ENCODE measurements at regions not wholly inside any gene's neighbourhood (a gene's known extent, or its start where the extent isn't known, plus 50 kb on each side); places are given as distances from the start of the nearest gene placed in this dataset.

DNA sequence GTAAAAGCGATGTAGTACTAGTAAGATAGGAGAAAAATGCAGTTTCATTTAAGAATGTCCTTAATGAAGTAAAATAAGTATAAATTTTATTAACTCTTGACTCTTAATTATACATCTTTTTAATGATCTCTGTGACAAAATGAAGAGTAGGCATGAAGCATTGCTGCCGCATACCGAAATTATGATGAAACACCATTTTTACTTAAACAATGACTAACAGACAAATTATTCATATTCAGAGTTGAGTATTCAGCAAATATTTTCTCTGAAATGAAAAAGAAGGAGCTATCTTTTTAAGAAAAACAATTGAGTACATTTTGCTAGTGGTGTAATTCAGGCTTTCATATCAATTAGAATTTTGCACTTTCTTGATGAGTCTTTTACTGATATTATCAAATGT, 150.6 kb upstream of the DOCK10 start:
- TF ChIP-seq, protein P1, sequence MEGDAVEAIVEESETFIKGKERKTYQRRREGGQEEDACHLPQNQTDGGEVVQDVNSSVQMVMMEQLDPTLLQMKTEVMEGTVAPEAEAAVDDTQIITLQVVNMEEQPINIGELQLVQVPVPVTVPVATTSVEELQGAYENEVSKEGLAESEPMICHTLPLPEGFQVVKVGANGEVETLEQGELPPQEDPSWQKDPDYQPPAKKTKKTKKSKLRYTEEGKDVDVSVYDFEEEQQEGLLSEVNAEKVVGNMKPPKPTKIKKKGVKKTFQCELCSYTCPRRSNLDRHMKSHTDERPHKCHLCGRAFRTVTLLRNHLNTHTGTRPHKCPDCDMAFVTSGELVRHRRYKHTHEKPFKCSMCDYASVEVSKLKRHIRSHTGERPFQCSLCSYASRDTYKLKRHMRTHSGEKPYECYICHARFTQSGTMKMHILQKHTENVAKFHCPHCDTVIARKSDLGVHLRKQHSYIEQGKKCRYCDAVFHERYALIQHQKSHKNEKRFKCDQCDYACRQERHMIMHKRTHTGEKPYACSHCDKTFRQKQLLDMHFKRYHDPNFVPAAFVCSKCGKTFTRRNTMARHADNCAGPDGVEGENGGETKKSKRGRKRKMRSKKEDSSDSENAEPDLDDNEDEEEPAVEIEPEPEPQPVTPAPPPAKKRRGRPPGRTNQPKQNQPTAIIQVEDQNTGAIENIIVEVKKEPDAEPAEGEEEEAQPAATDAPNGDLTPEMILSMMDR (IDR thresholded peaks at IDR 0.05; ENCODE audit: low read length) = no peak
- TF ChIP-seq EZH2 (IDR thresholded peaks at IDR 0.05; ENCODE audit: borderline replicate concordance, low read length) = no peak
